Uterus (tissue), 3 donors: ENCODE measurements at regions not wholly inside any gene's neighbourhood (a gene's known extent, or its start where the extent isn't known, plus 50 kb on each side); places are given as distances from the start of the nearest gene placed in this dataset.

Experiments used
- DNase-seq, 2 donors: peaks; one replicate each; pipeline ENCODE4 v3.0.0-alpha.2; 2019 to 2020
- H3K27ac ChIP-seq, 2 donors: fragments of 200-600 bp; sonication (generic); 1 replicate in 1 of 2; 2 replicates in 1 of 2; pipeline ENCODE4 v1.5.1; 2016 to 2018
- H3K27me3 ChIP-seq, 2 donors: fragments of 200-600 bp; sonication (generic); one replicate each; pipeline ENCODE4 v1.5.1; 2018 to 2019; ENCODE audit warnings: control low read depth in 1 of 2
- H3K36me3 ChIP-seq, 2 donors: fragments of 200-600 bp; sonication (generic); one replicate each; pipeline ENCODE4 v1.5.1; 2019; ENCODE audit warnings: control low read depth in 1 of 2
- H3K4me1 ChIP-seq, 2 donors: fragments of 200-600 bp; sonication (generic); one replicate each; pipeline ENCODE4 v1.5.1; 2018 to 2019; ENCODE audit warnings: control low read depth in 1 of 2
- H3K4me3 ChIP-seq, 2 donors: fragments of 200-600 bp; sonication (generic); 1 replicate in 1 of 2; 2 replicates in 1 of 2; pipeline ENCODE4 v1.5.1; 2018 to 2019; ENCODE audit warnings: mild to moderate bottlenecking in 1 of 2
- H3K9me3 ChIP-seq, 2 donors: fragments of 200-600 bp; sonication (generic); one replicate each; pipeline ENCODE4 v1.5.1; 2019; ENCODE audit warnings: control low read depth in 1 of 2
- POLR2A ChIP-seq, 2 donors: fragments of 450-650 bp; IDR thresholded peaks; one replicate each; pipeline ENCODE4 v1.6.1; 2016; ENCODE audit warnings: antibody characterized with exemption in 2 of 2, mild to moderate bottlenecking in 1 of 2, moderate library complexity in 1 of 2
- intact Hi-C: fragments of 100-400 bp; cut with DNase I; formaldehyde crosslinking; loops from one replicate; pipeline ENCODE4 v1.15.1; 2023; ENCODE audit warnings: low total_unique reads
- TF ChIP-seq, protein P1 (sequence below), 4 experiments: fragments of 200-600 bp in 2 of 4; fragments of 450-650 bp in 2 of 4; sonication (generic) in 2 of 4; IDR thresholded peaks; one replicate each; pipeline ENCODE4 v1.5.1; 2016 to 2019; ENCODE audit warnings: antibody characterized with exemption in 4 of 4, mild to moderate bottlenecking in 2 of 4, moderate library complexity in 1 of 4
- donor health status: DM: yes; HTN: yes; CAD: no.

DNA sequence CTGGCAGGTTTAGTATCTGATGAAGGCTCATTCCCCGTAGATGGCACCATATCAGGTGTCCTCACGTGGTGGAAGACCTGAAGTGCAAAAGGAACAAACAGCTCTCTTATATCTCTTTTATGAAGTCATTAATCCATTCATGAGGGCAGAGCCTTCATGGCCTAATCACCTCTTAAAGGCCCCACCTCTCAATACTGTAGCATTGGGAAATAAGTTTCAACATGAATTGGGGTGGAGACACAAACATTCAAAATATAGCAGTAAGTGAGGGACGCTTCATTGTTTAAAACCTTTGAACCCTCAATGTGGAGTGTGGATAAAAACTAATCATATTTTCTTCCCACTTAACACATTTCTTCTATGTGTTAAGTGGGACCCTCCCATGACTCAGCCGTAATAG lies 489.4 kb upstream of the WWC1 start:
- no peak for DNase-seq
- Histone ChIP-seq H3K4me3 (no peak overlapping the region), H3K27me3 (no peaks in the 10 kb centered on the region), H3K36me3 (no peaks in the 10 kb centered on the region), H3K27ac (no peak overlapping the region), H3K4me1 (no peaks in the 10 kb centered on the region), H3K9me3 (no peaks in the 10 kb centered on the region)
- TF ChIP-seq POLR2A (IDR thresholded peaks at IDR 0.05) = no peak
- TF ChIP-seq, protein P1, sequence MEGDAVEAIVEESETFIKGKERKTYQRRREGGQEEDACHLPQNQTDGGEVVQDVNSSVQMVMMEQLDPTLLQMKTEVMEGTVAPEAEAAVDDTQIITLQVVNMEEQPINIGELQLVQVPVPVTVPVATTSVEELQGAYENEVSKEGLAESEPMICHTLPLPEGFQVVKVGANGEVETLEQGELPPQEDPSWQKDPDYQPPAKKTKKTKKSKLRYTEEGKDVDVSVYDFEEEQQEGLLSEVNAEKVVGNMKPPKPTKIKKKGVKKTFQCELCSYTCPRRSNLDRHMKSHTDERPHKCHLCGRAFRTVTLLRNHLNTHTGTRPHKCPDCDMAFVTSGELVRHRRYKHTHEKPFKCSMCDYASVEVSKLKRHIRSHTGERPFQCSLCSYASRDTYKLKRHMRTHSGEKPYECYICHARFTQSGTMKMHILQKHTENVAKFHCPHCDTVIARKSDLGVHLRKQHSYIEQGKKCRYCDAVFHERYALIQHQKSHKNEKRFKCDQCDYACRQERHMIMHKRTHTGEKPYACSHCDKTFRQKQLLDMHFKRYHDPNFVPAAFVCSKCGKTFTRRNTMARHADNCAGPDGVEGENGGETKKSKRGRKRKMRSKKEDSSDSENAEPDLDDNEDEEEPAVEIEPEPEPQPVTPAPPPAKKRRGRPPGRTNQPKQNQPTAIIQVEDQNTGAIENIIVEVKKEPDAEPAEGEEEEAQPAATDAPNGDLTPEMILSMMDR (IDR thresholded peaks at IDR 0.05) = no peak
- intact Hi-C loops = no loop called here

DNA sequence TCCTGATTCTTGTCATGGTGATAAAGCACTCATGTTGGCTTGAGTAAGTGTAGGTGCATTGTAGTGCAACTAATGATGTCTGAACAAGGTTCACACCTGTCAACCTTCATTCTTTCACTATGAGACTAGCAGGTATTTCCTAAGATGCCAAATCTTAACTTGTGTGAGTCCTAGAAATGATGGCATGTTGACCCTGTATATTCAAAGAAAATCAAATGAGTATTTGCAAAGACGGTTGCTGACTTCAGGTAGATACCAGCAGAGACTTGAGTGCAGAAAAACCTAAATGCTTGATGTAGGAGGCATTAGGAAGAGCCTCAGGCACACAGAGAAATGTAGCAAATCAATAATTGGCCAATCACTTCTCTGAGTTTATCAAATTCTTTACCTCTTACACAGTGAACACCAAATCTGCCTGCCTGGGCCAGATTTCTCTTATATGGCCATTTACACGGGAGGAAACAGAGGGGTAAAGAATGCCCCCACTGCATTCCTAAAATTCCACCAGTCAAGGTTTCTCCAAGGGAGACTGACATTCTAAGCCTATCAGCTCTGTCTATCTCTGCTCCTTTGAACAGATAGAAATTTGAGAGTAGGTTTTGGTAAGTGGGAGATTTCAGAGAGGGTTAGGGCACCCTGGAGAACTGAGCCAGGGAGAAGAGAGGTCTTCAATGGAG lies 488.6 kb upstream of the WWC1 start:
- Histone ChIP-seq H3K27ac (no peak overlapping the region), H3K27me3 (no peaks in the 10 kb centered on the region), H3K4me1 (no peaks in the 10 kb centered on the region), H3K36me3 (no peaks in the 10 kb centered on the region), H3K4me3 (no peak overlapping the region), H3K9me3 (no peaks in the 10 kb centered on the region)
- no peak for DNase-seq
- intact Hi-C loops = no loop called here
- TF ChIP-seq, protein P1 (IDR thresholded peaks at IDR 0.05) = no peak
- no peak for TF ChIP-seq POLR2A (IDR thresholded peaks at IDR 0.05)

DNA sequence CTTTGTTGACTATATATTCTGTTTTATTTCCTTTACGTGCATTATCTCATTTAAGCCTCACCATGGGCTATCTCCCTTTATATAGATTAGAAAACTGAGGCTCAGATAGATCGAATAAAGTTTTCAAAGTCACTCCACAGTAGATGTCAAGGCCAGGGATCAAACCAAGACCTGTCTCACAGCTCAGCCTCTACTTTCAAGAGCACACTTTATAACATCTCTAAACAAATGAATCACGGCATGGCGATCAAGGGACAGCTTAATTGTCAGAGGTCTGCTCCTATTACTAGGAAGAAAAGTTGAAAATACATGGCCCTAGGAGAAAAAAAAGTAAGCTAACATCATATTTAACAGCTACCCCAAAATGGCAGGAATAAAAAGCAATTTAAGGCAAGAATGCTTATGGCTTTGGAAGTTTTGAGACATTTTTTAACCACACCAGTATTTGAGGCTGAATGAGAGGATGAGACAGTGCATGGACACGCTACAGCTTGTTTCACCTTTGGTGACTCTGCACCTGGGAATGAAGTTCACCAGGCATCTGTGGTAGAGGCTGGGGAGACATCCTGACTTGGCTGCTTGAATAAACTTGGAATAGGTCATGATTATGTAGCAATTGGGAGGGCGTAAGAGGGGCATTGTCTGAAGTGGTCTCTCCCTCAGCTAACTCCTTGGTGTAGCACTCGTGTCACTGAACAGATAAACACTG lies 486.8 kb upstream of the WWC1 start:
- TF ChIP-seq, protein P1 (IDR thresholded peaks at IDR 0.05) = no peak
- TF ChIP-seq POLR2A (IDR thresholded peaks at IDR 0.05) = no peak
- intact Hi-C loops = no loop called here

DNA sequence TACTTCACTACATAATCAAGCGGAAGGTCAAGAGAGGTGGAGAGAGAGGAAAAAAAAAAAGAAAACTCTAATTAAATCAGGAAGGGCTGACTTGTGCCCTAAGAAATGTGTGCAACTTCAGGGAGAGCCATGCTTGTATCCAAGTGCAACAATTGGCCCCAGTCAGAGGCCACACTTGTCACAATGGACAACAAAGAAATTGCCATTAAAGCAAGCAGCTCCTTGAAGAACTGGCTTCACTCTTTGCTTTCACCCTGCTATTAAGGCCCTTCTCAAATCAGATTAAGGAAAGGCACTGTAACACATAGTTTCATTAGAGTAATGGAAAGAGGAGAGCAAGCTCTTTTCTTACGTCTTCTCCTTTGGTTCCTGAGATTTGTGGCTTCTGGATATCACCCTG lies 480.9 kb upstream of the WWC1 start:
- intact Hi-C loops = no loop called here
- H3K4me3 ChIP-seq = no peak overlapping the region

More for the DNA sequence above, 486.8 kb upstream of the WWC1 start:
- Histone ChIP-seq H3K4me3 (no peak overlapping the region), H3K4me1 (no peaks in the 10 kb centered on the region), H3K36me3 (no peaks in the 10 kb centered on the region), H3K27ac (no peak overlapping the region), H3K9me3 (no peaks in the 10 kb centered on the region), H3K27me3 (no peaks in the 10 kb centered on the region)
- DNase-seq = no peak

DNA sequence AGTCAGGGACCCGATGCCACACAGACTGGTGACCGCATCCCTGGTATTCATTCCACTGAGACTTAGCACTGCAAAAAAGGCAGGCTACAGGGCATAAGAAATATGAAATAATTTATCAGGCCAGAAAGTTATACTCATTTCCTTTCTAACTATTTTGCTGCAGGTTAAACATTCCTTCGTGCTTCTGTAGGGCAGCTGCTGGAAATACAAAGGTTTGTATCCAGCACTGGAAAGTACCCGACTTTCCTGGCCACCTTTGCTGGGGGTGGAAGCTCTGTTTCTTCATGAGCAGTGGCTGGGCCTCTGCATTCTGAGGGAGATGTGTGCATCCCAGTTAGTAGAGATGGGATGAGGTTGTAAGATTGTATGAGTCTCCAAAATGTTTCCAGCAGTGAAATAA lies 478.6 kb upstream of the WWC1 start:
- no peaks in the 10 kb centered on the region for H3K36me3 ChIP-seq
- TF ChIP-seq, protein P1 (IDR thresholded peaks at IDR 0.05) = no peak
- no peak for TF ChIP-seq POLR2A (IDR thresholded peaks at IDR 0.05)
- DNase-seq = no peak
- H3K4me3 ChIP-seq = no peak overlapping the region
- H3K9me3 ChIP-seq = no peaks in the 10 kb centered on the region
- H3K27me3 ChIP-seq = no peaks in the 10 kb centered on the region
- H3K4me1 ChIP-seq = no peaks in the 10 kb centered on the region
- H3K27ac ChIP-seq = no peak overlapping the region
- intact Hi-C loops = no loop called here

More for the DNA sequence above, 480.9 kb upstream of the WWC1 start:
- no peak for DNase-seq
- Histone ChIP-seq H3K9me3 (no peaks in the 10 kb centered on the region), H3K36me3 (no peaks in the 10 kb centered on the region), H3K27ac (no peak overlapping the region), H3K4me1 (no peaks in the 10 kb centered on the region), H3K27me3 (no peaks in the 10 kb centered on the region)
- TF ChIP-seq, protein P1 (IDR thresholded peaks at IDR 0.05) = no peak
- no peak for TF ChIP-seq POLR2A (IDR thresholded peaks at IDR 0.05)
